Activated gamma-delta T cell treated with Interleukin-2 at 50 U/mL for 16 hours (primary cell): ENCODE measurements at regions not wholly inside any gene's neighbourhood (a gene's known extent, or its start where the extent isn't known, plus 50 kb on each side); places are given as distances from the start of the nearest gene placed in this dataset.

ENCODE experiments used
- DNase-seq: peaks from one replicate; pipeline ENCODE4 v3.0.0-alpha.2; 2020

DNA sequence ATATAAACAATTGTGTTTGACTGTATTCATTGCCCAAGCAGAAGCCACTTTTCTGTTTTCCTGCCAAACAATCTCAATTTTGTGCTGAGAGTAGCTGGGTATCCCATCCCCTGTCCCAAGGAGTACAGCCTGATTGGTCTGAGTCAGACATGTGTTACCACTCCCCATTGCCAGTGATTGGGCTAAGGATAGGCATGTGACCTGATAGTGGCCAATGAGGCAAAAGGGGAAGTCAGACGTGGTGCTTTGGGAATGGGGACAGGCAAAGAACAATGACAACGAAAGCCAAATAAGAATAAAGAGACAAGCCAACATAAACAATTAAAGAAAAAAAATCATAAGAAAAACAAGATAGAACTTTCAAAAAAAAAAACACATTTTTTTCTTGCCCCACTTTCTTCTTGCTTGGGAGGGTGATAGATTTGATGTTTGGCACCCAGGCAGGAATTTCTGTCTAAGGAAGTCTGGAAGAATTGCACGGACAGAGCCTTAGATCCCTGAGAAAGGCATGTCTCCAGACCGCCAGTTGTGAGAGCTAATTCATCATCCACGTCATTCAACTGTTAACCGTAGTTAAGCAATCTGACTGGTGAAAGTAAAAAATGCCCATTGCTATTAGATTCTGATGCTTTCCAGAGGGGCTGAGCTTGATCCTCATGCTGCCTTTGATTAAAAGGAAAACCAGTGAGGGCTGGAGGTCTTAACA lies 626.6 kb upstream of the TMEM132C start:
- no peak for DNase-seq

DNA sequence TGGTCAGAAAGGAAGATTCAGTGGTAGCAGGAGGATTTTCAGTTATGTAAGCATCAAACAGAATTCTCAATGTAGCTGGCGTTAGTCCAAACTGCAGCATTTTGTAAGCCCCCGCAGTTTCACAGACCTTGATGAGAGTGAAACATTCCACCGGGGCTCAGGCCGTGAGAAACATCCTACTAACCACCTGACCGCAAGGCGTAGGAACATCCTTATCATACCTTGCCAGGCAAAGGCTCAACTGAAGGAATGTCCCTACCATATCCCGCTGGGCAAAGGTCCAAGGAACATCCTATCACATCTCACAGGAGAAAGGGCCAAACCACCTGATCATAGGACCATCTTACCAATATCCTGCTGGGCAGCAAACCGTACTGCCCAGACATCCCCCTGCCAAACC lies 624.8 kb upstream of the TMEM132C start:
- DNase-seq, result no peak

DNA sequence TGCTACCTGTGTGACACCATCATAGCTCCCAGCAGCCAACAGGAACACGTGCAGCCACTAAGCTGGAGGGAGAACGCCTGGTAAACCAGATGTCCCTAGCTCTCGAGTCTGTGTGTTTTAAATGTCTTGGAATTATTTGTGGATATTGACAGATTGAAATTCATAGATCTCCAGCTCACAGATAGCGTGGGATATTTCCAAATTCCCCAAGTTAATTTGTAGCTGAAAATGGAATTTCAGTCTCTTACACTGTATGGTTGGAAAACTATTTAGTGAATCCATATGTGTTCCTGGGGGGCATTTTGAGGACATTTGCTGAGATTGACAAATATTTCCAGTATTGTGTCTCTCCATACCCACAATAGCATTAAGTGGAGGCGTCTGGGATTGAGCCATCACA lies 618.6 kb upstream of the TMEM132C start:
- DNase-seq, result no peak

DNA sequence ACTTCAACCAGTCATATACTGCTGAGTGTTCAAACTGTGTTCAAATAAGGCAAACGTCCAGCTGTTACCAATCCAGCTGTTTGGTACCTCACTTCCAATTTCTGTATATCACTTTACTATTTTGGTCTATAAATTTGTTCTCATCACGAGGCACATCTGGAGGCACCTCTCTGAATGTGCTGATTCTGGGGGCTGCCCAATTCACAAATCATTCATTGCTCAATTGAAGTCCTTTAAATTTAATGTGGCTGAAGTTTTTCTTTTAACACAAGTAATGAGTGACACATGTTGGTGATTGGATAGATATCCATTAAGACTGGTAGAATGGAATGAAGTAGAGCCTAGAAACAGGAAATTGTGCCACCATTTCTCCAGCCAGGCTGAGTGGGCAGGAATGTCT lies 617.0 kb upstream of the TMEM132C start:
- no peak for DNase-seq

DNA sequence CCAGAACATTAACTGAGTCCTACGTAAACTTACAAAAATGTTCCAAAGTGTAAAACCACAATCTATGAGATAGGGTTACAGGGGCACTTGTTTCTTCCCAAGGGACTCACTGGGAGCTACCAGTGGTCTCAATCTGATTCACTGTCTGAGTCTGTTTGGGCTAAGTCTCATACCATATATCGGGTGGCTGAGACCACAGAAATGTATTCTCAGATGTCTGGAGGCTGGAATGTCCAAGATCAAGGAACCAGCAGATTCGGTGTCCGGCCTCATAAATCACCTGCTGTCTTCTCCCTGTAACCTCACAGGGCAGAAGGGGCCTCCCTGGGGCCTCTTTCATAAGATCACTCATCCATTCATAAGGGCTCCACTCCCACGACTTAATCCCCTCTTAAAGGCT lies 616.3 kb upstream of the TMEM132C start:
- DNase-seq, result no peak

DNA sequence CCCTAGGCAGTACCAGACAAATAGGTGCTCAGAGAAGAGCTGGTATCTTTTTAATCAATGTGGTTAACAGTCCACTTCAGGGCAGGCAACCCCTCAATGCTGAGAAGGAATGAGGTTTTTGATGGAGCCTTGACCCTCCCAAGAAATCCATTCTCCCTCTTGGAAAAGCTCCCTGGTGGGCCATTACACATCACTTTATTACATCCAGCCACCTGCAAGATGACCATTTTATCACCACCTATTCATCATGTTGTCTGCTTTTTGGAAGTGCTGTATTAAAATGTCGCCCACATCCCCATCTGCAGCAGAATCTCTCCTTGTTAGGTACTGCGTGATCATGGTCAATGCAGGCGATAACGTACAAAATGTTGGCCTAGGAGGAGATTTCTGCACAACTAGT lies 614.7 kb upstream of the TMEM132C start:
- no peak for DNase-seq

DNA sequence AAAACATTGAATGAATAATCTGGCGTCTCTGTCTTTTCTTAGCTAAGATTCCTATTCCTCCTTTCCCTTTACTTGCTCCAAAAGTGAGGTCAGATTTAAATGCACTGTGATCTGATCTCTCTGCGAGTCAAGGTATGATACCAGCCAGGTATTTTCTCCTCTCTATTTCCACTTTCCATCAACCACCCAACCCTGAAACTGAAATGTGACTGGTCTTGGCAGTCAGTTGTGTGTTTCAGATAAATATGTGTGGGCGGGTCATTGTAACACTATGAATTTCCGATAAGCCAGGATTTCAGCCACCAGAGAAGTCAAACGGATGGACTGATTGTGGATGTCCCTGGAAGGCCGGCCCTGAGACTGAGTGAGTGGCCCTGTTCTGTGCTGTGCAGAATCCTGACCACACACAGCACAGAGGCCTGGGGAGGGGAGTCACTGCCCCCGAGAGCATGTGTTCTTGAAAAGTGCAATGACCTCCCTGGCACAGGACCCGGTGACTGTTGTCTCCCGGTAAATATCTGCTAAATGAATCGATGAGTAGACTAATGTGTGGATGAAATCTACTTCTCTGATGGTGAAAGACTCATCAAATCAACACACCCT lies 612.5 kb upstream of the TMEM132C start:
- no peak for DNase-seq

DNA sequence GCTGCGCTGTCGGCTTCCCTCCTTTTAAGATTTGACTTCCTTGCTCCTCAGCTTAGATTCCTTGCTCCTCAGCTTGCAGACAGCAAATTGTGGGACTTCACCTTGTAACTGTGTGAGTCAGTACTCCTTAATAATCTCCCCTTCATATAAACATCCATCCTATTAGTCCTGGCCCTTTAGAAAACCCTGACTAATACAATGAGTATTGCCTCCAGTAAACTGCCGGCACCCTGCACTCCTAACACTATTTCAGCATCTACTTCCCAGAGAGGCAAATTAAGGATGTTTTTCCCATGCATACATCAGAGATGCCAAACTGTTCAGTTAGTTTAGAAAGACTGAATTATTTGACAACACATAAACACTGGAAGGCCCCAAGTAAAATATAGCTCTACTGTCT lies 611.3 kb upstream of the TMEM132C start:
- no peak for DNase-seq

DNA sequence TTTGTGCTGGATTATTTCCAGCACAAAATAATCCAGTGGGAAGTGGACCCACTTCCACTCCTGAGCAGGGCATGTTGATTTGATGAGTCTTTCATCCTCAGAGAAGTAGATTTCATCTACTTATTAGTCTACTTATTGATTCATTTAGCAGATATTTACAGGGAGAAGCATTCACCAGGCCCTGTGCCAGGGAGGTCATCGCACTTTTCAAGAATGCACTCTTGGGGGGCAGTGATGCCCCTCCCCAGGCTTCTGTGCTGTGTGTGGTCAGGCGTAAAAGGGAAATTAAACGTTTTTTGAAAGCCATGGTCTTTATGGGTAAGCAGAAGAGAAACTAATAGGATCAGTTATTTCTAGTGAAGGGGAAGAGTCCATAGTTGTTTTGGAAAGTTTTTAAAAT lies 610.7 kb upstream of the TMEM132C start:
- DNase-seq, result no peak

DNA sequence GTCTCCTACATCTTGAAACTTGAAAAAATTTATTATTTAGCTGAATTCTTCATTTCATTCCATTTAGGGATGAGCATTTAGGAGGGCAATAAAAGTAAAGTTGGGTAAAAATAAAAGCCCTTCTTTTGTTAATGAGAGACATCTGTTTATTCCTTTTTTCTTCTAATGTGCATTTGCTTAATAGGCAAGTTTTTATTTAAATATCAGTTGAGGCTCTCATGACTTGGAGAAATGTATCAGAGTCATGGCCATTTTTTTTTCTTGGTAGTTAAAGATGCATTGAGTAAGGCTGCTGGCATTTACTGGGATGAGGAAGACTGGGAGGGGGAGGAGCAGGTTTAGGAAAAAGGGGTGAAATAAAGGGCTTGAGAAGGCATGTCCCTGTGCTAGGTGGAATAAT lies 609.9 kb upstream of the TMEM132C start:
- no peak for DNase-seq

DNA sequence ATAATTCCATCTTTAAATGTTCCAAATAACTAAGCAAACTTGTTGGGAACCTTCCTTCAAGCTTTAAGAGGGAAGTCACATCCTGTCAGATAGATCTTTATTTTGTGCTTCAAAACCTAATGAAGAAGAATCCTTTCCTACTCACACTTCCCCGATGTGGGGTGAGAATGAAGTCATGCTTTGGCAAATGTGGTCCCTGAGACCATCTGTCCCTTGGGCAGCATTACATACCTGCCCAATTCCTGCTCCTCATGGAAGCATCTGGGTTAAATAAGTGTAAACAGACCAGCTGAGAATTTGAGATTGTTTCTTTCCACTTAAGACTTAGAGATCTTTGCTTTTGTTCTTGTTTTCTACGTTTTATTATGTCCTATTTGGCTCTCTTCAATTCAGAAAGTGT lies 606.0 kb upstream of the TMEM132C start:
- DNase-seq, result no peak

DNA sequence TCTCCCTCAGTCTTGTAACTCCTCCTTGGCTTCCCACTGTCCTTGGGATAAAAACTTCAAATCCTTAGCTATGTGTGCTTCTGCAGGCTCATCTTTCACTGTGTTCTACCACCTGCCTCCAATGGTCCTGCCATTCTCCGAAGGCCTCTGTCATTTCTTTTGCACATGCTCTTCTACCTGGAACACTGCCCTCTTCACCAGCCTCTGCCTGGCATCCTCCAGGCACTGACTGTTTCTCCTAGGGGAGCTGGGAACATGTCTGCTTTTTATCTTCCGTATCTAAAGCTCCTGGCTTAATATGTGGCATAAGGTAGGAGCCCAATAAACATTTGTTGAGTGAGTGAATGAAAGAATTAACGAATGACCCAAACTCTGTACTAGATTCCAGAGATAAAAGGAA lies 603.3 kb upstream of the TMEM132C start:
- DNase-seq, result no peak

DNA sequence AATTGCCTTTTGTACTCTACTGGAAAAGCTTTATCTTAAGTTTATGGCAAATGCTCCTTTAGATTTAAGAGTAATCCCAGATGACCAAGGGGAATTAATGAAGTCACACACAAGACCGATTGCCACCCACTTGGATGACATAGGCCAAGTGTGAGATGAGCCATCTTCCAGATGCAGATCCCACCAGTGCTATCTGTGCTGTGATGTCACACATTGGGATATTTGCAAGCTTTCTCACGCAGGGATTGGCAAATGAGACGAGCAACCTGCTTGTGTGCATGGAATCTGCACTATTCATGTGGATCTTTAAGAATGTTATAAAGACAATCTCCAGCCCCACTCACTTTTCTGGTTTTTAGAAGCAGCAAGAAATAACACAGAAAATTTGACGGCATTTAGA lies 602.1 kb upstream of the TMEM132C start:
- no peak for DNase-seq

DNA sequence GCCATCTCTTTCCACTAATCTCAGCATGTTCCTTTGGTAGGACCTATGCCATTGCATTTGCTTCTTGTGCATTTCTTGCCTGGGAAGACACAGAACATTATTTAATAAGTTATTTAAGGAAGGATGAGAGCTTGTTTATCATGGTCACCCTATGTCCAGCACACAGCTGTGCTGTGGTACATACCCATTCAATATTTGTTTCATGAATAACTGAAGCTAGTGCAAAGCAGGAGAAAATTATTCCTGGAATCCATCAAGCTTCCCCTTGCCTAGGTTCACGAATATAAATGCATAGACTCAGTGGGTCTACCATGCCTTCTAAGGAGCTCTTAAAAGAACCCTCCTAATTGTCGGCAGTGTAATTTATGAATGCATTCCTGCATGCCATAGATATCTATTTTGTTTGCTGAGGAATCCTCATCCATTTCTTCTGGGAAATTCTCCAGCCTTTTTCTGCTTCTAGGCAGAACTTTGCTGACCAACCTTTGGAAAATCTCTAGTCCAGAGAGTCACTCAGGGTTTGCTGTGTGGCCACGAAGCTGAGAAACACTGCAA lies 599.8 kb upstream of the TMEM132C start:
- no peak for DNase-seq

DNA sequence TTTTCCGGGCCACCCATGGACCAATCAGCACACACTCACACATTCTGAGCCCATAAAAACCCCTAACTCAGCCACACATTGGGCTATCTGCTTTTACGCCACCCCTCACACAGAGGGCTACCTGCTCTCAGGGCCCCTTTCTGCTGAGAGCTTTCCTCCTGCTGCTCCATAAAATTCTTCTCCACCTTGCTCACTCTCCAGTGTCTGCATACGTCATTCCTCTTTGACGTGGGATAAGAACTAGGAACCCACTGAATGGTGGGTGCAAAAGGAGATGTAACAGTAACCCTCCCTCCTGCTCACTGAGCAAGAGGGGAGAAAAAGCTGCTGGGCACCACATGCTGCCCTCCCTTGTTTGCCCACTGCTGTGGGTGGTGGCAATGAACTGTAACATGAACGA lies 596.7 kb upstream of the TMEM132C start:
- DNase-seq, result no peak

DNA sequence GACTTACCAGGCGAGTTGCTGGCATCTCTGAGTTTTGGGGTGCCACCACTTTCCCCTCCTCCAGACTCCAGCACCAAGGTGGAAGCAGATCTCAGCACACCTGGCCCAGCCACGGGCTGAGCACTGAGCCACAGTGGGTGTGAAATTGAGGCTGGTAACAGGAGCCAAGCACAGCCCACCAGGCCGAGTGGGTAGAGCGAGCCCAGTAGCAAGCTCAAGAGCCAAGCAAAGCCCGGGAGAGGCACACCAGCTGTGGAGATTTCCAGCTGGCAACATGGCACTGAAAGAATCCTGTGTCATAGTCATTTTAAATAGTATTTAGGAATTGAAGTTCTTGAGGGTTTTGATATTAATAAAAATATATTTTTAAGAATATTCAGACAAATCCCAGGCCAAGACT lies 596.2 kb upstream of the TMEM132C start:
- DNase-seq, result no peak

DNA sequence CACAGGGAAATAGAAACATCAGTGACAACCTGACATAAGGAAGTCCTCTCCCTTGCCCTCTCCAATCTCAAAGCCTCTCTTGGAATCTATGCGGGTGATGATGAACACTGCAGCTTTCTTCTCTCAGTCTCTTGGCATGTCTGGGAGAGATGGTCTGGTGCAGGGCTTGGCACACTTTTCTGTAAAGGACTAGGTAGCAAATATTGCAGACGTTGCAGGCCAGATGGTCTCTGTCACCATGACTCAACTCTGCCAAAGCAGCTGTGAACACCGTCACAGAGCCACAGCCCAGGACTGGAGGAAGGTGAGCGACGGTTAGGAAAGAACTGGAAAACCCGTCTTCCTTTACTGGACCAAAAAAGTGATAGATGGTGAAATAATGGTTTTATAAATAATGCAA lies 591.0 kb upstream of the TMEM132C start:
- no peak for DNase-seq

DNA sequence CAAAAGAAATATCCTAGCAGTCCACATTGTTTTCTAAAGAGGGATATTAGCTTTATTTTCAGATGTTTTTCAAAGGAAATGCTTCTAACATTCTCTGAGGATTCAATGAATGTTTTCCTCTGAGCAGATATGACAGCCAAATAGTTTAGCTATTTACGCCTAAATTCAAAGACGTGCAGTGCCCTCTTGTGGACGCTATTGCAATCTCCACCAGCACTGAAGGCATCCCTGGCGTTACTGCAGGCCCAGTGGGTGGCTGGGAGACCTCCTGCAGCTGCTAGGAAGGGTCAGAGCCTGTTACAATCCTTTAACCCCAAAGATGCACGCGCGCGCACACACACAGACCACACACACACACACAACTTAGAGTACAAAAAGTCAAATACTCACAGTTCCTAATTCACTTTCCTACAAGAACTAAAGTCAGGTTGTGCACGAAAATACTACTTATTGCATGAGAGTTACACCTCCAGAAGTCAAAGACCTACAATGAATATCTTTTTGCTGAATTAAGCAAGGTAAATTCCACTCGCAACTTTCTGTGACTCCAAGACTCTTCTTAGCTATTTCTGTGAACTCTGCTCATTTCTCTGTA lies 589.3 kb upstream of the TMEM132C start:
- peak; percentile 12 for DNase-seq

DNA sequence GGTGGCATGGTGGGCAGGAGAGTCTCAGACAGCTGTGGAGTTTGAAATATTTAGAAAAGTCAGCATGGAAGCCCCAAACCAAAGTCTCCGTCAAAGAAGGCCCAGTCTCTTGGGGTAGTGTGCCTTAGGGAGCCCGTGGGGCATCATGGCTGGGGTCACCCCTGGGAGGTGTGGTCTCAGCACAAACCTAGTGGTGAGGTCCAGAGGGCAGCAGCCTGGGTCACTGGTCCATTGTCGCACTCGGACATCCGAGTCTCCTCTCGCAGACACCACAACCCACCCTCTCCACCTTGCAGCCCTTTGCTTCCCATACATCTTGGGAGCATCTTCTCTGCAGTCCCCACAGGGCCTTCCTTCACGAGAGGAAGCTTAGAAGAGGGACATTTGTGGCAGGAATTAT lies 588.0 kb upstream of the TMEM132C start:
- DNase-seq, result no peak

DNA sequence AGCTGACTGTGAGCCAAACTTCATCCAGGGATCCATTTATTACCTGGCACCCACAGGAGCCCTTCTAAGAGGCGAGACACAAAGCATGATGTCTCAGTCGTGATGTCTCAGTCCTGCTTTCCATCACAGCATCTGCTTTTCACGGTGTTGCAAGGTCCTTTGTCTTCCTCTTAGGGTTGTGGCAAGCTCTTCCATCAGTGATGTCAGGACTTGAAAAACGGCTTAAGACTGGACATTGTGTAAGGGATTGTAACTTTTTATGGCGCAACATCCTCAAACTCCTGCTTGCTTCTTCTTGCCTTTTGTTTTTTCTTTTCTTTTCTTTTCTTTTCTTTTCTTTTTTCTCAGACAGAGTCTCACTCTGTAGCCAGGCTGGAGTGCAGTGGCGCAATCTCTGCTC lies 586.5 kb upstream of the TMEM132C start:
- no peak for DNase-seq

DNA sequence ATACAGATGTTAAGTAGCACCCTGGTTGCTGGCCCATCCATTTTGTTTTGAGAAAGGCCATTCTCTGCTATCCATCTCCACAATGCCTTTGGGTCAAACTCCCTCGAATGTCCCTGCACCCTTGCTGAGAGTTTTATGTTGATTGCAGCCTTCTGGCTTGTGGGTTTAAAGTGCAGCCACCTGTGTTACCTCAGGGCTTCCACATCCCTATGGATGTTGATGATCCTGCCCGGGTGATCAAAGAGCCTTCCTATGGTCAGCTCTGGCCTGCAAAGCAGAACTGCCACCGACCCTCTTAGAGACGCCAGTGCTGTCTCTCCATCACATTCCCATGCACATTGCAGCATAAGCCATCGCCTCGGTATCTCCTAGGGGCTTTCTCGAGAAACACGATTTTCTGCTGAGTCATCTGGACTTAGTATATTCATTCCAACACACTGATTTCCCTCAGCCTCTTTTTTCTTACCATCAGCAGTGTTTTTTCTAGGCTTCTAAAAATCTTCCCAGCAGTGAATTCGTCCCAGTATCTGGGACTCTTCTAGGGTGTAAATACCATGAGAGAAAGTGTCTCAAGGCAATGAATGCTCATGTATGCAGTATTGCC lies 585.7 kb upstream of the TMEM132C start:
- no peak for DNase-seq

DNA sequence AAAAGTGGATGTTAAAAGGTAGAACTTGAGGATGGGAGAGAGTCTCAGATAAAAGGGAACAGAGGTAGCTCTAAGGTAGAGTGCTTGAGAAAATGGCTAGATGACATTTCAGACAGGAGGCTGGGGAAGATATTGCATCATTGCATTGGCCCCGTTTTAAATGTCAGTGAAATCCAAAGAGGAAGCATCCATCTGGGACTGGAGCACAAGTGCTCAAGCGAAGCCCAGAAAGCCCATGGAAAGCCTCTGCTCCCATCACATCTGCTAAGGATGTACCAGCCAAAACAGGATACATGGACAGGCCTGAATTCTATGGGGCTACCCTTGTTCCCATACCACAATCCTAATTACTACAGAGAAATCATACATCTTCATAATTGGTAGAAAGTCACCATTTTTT lies 581.5 kb upstream of the TMEM132C start:
- DNase-seq, result no peak

DNA sequence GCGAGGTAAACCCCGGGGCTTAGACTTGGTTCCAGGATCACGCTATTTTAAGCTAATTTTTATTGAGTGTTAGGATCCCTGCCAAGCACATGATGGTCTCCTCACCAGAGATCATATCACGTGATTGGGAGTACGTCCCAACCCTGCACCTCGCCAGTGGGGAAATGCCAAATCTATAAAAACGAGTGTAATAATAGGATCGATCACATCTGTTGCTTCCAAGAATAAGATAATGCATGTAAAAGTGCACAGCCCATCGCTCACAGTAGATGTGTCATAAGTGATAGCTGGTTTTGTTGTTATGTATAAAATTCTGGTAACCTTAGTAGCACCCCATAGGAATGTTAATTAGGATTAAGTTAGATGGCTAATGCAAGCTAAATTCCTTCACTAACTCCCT lies 581.0 kb upstream of the TMEM132C start:
- DNase-seq, result no peak

DNA sequence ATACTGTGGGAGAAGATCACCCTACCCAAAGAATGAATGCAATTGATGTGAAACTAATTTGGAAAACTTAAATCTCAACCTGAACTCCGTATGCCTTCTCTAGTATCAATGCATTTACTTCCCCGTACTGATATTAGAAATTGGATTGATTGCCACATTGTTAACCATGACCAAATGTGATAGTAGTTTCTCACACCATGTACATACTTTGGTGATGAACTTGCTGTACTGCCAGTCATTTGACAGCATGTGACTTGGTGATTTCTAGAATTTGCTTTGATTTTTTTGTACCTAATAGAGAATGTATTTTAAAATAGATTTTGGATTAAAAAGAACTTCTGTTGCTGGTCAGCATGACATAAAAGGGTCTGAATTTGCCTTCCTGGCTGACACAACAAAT lies 579.8 kb upstream of the TMEM132C start:
- DNase-seq, result no peak
